Testis (tissue), 2 donors: ENCODE measurements at regions not wholly inside any gene's neighbourhood (a gene's known extent, or its start where the extent isn't known, plus 50 kb on each side); places are given as distances from the start of the nearest gene placed in this dataset.

Experiments
- DNase-seq: peaks from one replicate; pipeline ENCODE4 v3.0.0-alpha.2; 2019
- H3K27ac ChIP-seq, 2 donors: fragments of 200-600 bp; sonication (generic); one replicate each; pipeline ENCODE4 v1.5.1; 2019
- H3K27me3 ChIP-seq: fragments of 200-600 bp; sonication (generic); one replicate; pipeline ENCODE4 v1.5.1; 2019
- H3K36me3 ChIP-seq: fragments of 200-600 bp; sonication (generic); one replicate; pipeline ENCODE4 v1.5.1; 2017; ENCODE audit warnings: low read depth; ENCODE audit errors: missing control alignments
- H3K4me1 ChIP-seq: fragments of 200-600 bp; sonication (generic); one replicate; pipeline ENCODE4 v1.5.1; 2019
- H3K4me3 ChIP-seq, 2 donors: fragments of 200-600 bp; sonication (generic); one replicate each; pipeline ENCODE4 v1.5.1; 2017 to 2019
- H3K9me3 ChIP-seq: fragments of 200-600 bp; sonication (generic); one replicate; pipeline ENCODE4 v1.5.1; 2017
- CTCF ChIP-seq, 3 experiments: fragments of 450-650 bp in 2 of 3; fragments of 200-600 bp in 1 of 3; sonication (generic) in 1 of 3; IDR thresholded peaks; one replicate each; pipeline ENCODE4 v1.5.1; 2016 to 2019; ENCODE audit warnings: antibody characterized with exemption in 3 of 3, mild to moderate bottlenecking in 2 of 3, moderate library complexity in 1 of 3
- POLR2A ChIP-seq: fragments of 450-650 bp; IDR thresholded peaks from one replicate; pipeline ENCODE4 v1.6.1; 2017; ENCODE audit warnings: antibody characterized with exemption, mild to moderate bottlenecking, moderate library complexity
- WGBS, 2 donors: methylation state at CpG; one replicate each; pipeline ENCODE4 v1.1.5; 2018; 5-methylcytosine and 5-hydroxymethylcytosine counted together
- intact Hi-C: fragments of 100-400 bp; cut with DNase I; formaldehyde crosslinking; loops from one replicate; pipeline ENCODE4 v1.15.1; 2023; ENCODE audit warnings: low total_unique reads

- no peak overlapping the region for H3K27ac ChIP-seq
- no peaks in the 10 kb centered on the region for H3K27me3 ChIP-seq
- intact Hi-C loops, result no loop called here
- H3K36me3 ChIP-seq, result no peaks in the 10 kb centered on the region
- 85 to 90% methylated on average over 5 of the region's 5 CpGs for WGBS, 2 donors
- H3K4me3 ChIP-seq, result no peak overlapping the region
- H3K9me3 ChIP-seq, result no peaks in the 10 kb centered on the region
- no peak for DNase-seq
- TF ChIP-seq CTCF (IDR thresholded peaks at IDR 0.05) (no peak), POLR2A (no peak)
- no peaks in the 10 kb centered on the region for H3K4me1 ChIP-seq
These were observed 664.8 kb downstream of the STK39 start for GRCh38 chr2:167582619-167583018.

- Histone ChIP-seq H3K27ac (no peak overlapping the region), H3K27me3 (no peaks in the 10 kb centered on the region), H3K36me3 (no peaks in the 10 kb centered on the region), H3K4me3 (no peak overlapping the region), H3K4me1 (no peaks in the 10 kb centered on the region), H3K9me3 (no peaks in the 10 kb centered on the region)
- DNase-seq, result no peak
- intact Hi-C loops, result no loop called here
- 59% methylated on average over 6 of the region's 6 CpGs for WGBS, 2 donors
- TF ChIP-seq POLR2A, result no peak
- no peak for TF ChIP-seq CTCF (IDR thresholded peaks at IDR 0.05)
These were observed 665.3 kb downstream of the STK39 start for GRCh38 chr2:167581961-167582574.

GRCh38 chr2:167579826-167580225, 667.6 kb downstream of the STK39 start:
- H3K4me1 ChIP-seq, result no peaks in the 10 kb centered on the region
- no peak overlapping the region for H3K4me3 ChIP-seq
- no peaks in the 10 kb centered on the region for H3K36me3 ChIP-seq
- DNase-seq, result no peak
- intact Hi-C loops, result no loop called here
- H3K27ac ChIP-seq, result no peak overlapping the region
- 56 to 62% methylated on average over 2 of the region's 2 CpGs for WGBS, 2 donors
- TF ChIP-seq POLR2A (no peak), CTCF (IDR thresholded peaks at IDR 0.05) (no peak)
- H3K27me3 ChIP-seq, result no peaks in the 10 kb centered on the region
- H3K9me3 ChIP-seq, result no peaks in the 10 kb centered on the region

GRCh38 chr2:167575276-167575675, 672.1 kb downstream of the STK39 start:
- H3K27ac ChIP-seq, result no peak overlapping the region
- intact Hi-C loops, result no loop called here
- no peak overlapping the region for H3K4me3 ChIP-seq
- H3K9me3 ChIP-seq, result no peaks in the 10 kb centered on the region
- no peaks in the 10 kb centered on the region for H3K27me3 ChIP-seq
- DNase-seq, result no peak
- no peaks in the 10 kb centered on the region for H3K36me3 ChIP-seq
- no peak for TF ChIP-seq POLR2A
- no peak for TF ChIP-seq CTCF (IDR thresholded peaks at IDR 0.05)
- H3K4me1 ChIP-seq, result no peaks in the 10 kb centered on the region

- H3K4me1 ChIP-seq, result no peaks in the 10 kb centered on the region
- H3K9me3 ChIP-seq, result no peaks in the 10 kb centered on the region
- no peaks in the 10 kb centered on the region for H3K27me3 ChIP-seq
- H3K27ac ChIP-seq, result no peak overlapping the region
- no peak for DNase-seq
- H3K4me3 ChIP-seq, result no peak overlapping the region
- 81 to 92% methylated on average over 1 of the region's 1 CpG for WGBS, 2 donors
- TF ChIP-seq CTCF (IDR thresholded peaks at IDR 0.05) (no peak), POLR2A (no peak)
- H3K36me3 ChIP-seq, result no peaks in the 10 kb centered on the region
- intact Hi-C loops, result no loop called here
These were observed 674.3 kb downstream of the STK39 start for GRCh38 chr2:167572883-167573619.
